Stimulated activated CD4-positive, alpha-beta T cell treated with anti-CD3 and anti-CD28 coated beads, Interleukin-4, amount 100 ng/mL, for 24 hours (primary cell): ENCODE measurements at regions not wholly inside any gene's neighbourhood (a gene's known extent, or its start where the extent isn't known, plus 50 kb on each side); places are given as distances from the start of the nearest gene placed in this dataset.
"Not testable (repeated sequence)": the region's sequence is repeated elsewhere in the genome, so short reads cannot be mapped to it uniquely, and the experiment has no call there.

Experiments used
- DNase-seq: peaks from one replicate; pipeline ENCODE4 v3.0.0-alpha.2; 2020

DNA sequence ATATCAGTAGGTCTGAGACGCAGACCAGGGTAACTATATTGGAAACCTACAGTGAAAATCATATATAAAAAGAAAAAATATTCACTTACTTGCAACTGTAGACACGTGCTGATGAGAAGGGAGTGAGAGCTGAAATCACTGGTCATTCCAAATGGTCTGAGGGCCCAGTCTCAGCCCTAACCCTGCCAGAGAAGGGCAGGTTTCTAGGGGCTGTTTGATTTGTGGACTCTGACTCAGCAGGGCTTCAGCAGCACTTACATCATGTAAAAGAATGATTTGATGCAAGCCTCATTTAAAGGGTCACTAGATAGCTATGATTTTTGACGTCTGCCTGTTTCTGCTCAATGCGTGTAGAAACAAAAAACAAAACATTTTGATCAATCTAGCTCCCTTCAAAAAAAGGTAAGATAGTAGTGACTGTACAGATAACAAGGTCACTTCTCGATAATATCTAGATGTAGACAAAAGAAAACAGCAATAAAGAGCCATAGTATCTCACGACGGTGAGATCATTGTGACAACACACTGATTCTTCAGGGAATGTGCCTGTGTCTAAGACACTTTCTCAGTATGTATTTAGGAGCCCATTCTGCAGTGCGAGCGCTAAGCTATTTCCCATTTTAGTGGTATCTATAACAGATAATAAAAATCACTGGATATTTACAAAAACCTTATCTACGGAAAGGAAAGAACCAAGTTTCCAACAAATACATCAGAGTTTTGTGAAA is 307.2 kb downstream of the HIVEP2 start:
- DNase-seq: no peak

DNA sequence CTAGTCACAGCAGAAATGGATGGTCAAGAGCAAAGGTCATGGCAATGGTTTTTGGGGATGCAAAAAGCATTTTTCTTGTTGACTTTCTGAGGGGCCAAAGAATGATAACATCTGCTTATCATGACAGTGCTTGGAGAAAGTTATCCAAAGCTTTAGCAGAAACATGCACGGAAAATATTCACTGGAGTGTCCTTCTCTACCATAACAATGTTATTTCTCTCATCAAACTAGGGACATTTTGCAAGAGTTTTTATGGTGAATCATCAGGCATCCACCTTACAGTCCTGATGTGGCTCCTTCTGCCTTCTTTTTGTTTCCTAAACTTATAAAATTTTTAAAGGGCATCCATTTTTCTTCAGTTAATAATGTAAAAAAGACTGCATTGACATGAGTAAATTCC is 302.3 kb downstream of the HIVEP2 start:
- no peak for DNase-seq

GRCh38 chr6:142644866-142645265 is 300.1 kb downstream of the HIVEP2 start:
- DNase-seq: no peak

- DNase-seq: no peak
Observed at GRCh38 chr6:142645663-142646062, 299.3 kb downstream of the HIVEP2 start.

GRCh38 chr6:142647449-142648035 is 297.4 kb downstream of the HIVEP2 start:
- no peak for DNase-seq

GRCh38 chr6:142648036-142648451 is 296.9 kb downstream of the HIVEP2 start:
- no peak for DNase-seq

DNA sequence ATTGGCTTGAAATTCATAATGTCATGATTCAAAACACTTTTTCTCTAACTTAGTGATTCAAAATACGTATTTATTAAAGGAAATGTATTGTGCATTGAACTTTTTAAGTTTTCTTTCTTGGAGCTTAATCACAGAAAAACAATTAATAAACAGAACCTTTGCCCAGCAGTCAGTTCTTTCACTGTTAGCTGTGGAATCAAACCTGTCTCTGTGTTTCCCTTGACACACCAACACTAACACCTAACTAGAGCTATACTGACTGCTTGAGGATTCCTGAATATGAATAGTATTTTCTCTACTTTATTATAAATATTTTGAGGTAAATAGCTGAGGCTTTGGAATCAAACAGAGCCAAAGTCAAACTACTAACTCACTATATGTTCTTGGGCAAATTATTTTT is 296.4 kb downstream of the HIVEP2 start:
- DNase-seq: no peak

- not testable (repeated sequence) for DNase-seq
Observed at GRCh38 chr6:142649438-142650234, 295.3 kb downstream of the HIVEP2 start.

DNA sequence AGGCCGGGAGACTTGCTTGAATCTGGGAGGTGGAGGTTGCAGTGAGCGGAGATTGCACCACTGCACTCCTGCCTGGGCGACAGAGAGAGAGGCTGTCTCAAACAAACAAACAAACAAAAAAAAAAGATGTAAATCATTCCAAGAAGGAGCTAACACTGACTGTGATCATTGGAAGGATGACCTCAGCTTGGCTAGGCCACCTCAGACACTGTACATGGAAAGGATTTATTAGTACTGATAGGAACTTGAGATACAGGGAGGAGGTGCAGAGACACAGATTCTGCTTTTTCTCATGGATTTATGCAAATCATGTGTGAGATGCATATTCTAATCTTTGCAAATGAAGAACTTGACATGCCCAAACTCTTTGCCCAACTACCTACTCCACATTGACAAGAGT is 293.6 kb downstream of the HIVEP2 start:
- no peak for DNase-seq

DNA sequence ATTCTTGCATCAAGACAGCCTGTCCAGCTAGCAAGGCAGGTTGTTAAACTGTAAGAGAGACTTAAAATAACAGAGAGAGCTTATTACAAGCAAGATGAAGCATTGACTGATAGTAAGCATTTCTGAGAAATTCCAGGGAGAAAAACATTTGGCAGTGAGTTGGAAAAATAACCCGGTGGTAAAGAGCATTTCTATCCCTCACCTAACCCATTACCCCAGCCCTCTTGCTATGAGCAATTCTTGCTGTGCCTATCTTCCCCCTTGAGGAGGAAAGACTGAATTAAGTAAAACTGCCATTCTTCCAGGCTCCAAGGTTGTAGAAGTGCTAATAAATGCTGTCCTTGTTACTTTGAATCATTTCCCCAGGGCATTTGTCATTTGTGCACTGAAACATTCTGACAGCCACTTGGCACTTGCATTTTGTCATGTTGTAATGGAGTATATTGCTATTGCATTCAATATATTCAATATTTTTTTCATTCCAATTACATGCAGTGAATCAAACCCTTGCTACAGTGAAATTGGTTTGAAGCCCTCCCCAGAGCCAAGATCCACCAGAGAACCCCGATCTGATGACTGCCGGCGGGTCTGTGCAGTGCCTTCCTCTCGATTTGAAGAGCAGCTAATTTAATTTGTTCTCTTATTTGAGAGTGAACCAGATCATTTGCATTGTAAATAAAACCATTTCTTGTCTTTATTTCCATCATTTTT is 291.1 kb downstream of the HIVEP2 start:
- no peak for DNase-seq

DNA sequence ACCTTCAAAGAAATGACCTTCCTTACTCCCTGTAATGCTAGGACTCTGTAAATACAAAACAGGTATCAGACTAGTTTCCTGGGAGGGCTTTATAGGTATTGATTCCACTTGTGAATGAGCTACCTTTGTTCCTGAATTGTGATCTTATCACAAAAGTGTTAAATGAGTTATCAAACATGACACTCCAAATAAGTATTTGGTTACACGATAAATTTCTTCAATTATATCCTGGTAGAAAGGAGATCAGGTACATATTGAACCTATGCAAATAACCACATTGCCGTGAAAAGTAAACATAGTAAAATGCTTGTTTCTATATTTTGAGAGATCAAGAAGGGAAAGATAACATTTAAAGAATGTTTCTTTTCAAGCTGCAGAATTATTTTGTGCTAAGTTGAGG is 285.3 kb downstream of the HIVEP2 start:
- no peak for DNase-seq

DNA sequence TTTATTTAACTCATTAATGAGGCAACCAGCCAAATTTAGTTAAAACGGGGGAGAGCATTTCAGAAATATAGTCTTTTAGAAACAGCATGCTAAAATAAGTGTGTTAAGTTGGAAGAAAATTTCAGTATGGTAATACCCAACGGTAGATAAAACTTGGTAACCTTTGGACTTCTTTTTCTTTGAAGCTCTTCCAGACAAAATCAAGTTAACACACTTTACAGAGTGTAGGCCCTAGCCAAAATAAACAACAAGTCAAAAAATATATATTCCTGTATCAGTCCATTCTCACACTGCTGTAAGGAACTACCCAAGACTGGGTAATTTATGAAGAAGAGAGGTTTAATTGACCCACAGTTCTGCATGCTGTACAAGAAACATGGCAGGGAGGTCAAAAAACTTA is 279.6 kb downstream of the HIVEP2 start:
- no peak for DNase-seq

DNA sequence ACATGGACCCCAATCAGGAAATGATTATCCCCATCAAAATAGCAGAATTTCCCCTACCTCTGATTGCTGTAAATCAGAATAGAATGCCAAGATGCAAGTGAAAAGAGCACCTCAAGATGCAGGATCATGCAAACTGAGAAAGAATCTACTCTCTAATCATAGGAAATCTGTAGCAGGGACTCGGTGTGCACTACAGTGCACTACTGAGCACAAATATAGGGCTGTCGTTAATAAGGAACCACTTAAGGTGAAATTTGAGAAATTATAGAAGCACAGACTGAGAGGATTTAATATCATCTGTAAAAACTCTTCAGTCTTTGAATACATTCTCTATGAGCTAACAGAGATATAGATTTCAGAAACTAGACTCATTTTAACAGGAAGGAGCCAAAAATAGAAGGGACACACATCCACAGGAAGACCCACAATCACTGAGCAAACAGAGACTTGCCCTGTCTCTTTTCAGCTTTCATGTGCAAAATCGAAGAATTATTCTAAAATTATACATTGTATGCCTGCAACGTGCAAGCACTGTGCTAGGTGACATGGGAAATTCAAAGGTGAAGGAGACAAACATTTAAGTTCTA is 278.3 kb downstream of the HIVEP2 start:
- DNase-seq: no peak

GRCh38 chr6:142669471-142670351 is 275.3 kb downstream of the HIVEP2 start:
- DNase-seq: no peak

DNA sequence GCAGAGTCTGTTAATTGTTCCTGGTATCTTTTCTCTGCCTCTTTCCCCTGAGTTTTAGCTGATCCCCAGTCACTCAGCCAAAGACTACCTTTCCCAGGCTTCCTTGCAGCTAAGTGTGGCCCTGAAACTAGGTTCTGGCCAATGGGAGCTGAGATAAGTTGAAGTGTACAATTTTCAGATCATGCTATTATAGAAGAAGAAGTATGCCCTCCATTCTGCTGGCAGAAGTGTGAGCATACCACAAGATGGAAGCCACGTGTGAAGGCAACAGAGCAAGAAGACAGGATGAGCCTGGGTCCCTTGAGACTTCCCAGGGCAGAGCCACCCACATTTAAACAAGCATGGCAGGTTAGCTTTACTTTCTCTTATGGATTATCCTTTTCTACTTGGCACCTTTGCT is 273.2 kb downstream of the HIVEP2 start:
- DNase-seq: no peak

DNA sequence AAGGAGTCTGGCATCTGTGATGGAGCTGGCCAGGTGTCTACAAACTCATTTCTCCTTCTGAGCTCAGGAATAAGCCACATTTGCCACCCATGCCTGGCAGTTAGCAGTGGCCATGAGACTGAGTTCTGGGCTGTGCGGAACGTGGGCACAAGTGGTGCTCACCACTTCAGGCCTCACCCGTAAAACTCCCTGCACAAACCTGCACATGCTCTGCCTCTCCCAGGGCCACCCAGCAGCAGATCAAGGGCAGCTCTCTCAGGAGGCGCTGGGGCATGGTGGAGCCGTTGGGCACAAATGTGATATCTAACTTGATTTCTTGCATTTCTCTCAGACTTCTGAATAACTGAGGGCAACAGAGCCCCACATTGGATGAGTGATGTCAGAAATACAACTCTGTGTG is 269.5 kb downstream of the HIVEP2 start:
- DNase-seq: no peak

DNA sequence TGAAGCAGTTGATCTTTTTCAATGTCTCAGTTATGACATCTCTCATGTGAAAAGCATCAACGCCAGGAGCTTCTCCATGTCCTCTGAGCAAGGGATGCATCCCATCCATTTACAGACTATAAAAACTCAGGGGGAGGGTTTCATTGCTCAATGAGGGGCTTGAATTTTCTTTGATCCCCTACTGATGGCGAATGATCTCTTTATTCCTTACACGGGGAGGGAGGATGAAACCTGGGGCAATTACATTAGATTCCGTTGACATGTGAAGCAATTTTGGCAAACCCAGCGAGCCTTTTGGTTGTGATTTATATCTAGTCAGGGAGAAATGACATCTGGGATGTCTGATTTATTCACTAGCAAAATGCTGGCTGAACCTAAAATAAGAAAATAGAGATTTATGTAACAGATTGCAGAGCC is 268.9 kb downstream of the HIVEP2 start:
- DNase-seq: no peak

- DNase-seq: no peak
Observed at GRCh38 chr6:142676647-142677192, 268.3 kb downstream of the HIVEP2 start.

DNA sequence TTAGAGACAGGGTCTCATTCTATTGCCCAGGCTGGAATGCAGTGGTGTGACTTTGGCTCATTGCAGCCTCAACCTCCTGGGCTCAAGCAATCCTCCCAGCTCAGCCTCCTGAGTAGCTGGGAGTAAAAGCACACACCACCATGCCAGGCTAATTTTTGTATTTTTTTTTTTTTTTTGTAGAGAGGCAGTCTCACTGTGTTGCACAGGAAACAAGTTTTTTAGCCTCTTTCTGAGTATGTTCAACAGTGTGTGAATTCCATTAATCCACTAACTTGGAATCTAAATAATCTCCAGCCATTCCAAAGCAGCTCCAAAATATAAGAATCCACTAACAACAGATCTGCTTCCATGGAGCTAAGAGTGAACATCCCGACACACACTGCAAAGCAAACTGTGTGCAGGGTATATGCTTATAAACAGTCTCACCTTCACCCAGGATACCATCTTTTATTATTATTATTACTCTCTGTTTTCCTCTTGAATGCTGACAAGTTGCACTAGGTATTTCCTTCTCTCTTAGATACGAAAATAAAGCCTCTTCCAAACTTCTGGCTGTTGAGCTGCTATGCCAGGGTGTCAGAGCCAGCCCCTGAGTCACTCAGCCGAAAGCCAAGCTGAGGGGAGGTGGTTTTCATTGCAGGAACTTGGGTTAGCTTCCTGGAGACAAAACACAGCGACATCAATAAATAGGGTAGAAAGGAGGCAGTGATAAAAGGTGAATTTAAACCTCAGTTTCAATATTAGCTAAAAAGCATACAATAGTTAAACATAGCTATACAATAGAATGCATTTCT is 264.9 kb downstream of the HIVEP2 start:
- DNase-seq: no peak

DNA sequence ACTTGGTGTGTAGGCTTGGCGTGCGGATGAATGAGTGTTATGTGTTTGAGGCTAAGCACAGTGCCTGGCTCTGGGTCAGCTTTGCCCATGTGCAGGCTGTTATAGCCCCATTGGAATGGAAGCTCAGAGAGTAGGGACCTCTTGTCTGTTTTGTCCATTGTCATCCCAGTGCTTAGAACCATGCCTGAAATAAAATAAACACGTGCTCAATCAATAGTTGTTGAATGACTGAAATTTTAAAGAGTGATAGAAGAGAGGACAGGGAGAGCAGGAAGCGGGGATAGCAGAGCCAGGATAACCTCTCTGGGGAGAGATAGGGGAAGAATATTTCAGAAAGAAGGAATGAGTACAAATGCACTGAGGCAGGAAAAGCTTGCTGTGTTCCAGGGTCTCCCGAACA is 263.9 kb downstream of the HIVEP2 start:
- DNase-seq: no peak

- no peak for DNase-seq
Observed at GRCh38 chr6:142682985-142683384, 262.0 kb downstream of the HIVEP2 start.
